Stomach (tissue), 4 donors: ENCODE measurements at regions not wholly inside any gene's neighbourhood (a gene's known extent, or its start where the extent isn't known, plus 50 kb on each side); places are given as distances from the start of the nearest gene placed in this dataset.

Source experiments
- POLR2A ChIP-seq, 4 donors: fragments of 450-650 bp; IDR thresholded peaks; one replicate each; pipeline ENCODE4 v1.6.1; 2016; ENCODE audit warnings: antibody characterized with exemption in 4 of 4, control low read depth in 2 of 4, mild to moderate bottlenecking in 1 of 4, moderate library complexity in 1 of 4
- POLR2AphosphoS5 ChIP-seq, 3 donors: sonication (generic); formaldehyde crosslinking; IDR thresholded peaks; one replicate each; pipeline ENCODE4 v1.6.1; 2016; ENCODE audit warnings: antibody characterized with exemption in 3 of 3

DNA sequence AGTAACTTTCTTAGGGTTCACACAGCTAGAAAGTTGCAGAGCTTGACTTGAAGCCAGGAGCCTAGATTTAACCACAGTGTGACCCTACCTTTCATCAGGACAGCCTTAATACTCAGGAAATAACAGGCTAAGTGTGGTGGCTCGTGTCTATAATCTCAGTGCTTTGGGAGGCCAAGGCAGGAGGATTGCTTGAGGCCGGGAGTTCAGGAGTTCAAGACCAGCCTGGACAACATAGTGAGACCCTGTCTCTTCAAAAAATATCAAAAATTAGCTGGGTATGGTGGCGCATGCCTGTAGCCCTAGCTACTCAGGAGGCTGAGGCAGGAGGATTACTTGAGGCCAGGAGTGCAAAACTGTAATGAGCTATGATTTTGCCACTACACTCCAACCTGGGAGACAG, 681.1 kb downstream of the MAT2B start:
- TF ChIP-seq POLR2AphosphoS5 (IDR thresholded peaks at IDR 0.05): no peak
- TF ChIP-seq POLR2A (IDR thresholded peaks at IDR 0.05): no peak
